HG03460 (cell line): ENCODE measurements at regions not wholly inside any gene's neighbourhood (a gene's known extent, or its start where the extent isn't known, plus 50 kb on each side); places are given as distances from the start of the nearest gene placed in this dataset.

Experiments
- ATAC-seq: cut with Tn5 transposase; IDR thresholded peaks from one replicate; pipeline ENCODE4 v1.9.1; 2021; ENCODE audit not compliant: unreplicated experiment

DNA sequence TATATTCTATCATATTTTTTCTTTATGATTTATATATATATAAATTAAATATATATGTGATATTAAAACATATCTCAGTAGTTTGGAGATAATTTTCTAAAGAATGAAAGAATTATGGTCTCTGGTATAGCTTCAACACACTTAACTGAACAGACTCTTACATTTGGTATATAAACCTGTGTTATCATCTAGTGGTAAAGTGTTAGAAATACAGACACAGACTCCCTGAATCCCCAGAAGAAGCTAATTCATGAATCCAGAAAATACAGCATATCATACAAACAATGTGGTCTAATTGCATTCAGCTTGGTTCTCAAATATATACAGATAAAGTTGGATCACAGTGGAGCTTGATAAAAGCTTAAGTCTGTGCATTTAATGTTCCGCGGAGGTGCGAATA is 1100.4 kb downstream of the ROBO2 start:
- ATAC-seq: no peak

DNA sequence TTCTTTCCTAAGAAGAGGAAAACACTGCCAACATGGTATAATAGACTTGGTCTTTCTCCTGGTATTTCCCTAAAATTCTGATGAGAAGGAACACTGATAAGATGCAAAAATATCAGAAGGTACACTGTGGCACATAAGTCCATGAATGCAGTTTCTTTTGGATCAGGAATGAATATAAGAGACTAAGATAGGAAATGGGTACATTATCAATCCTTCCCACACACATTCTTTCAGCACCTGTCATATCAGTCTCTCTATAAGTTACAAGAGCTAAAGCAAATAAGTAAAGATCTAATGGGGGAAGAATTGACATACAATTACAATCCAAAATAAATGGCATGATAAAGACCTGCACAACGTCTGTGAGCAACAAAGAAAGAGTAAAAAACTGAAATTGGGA is 1101.0 kb downstream of the ROBO2 start:
- no peak for ATAC-seq

DNA sequence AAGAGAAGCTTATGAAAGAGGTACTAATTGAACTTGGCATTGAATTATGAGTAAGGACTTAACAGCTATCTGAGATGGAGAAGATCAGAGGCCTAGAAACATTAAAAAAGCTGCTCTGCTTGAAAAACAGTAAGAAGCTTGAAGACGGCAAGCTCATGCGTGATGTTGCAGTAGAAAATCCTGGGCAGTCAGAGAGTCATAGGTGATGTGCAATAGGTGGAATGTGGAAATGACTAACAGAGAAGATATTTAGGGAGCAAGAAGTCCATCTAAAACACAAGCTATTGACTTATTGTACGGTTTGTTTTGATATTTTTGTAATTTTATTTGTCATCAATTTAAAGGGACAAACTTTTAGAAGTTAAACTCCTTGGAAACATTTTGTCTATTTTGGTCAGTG is 1101.4 kb downstream of the ROBO2 start:
- ATAC-seq: no peak

DNA sequence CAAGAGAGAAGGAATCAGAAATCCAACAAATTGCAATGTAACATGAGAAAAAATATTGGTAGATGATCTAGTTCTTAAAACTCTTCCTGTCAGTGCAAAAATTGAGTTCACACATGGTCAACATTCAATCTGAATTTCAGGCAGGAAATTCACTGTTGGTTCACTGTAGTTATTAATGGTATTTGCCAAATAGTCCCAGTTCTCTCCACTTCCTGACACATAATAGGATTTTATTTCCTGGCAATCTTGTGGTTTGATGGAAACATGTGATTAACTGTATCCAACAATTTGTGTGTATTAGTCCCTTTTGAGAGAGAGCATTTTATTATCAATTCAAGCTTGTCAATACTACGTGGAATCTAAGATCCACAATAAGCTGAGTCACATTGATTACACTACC is 1103.1 kb downstream of the ROBO2 start:
- ATAC-seq: no peak

DNA sequence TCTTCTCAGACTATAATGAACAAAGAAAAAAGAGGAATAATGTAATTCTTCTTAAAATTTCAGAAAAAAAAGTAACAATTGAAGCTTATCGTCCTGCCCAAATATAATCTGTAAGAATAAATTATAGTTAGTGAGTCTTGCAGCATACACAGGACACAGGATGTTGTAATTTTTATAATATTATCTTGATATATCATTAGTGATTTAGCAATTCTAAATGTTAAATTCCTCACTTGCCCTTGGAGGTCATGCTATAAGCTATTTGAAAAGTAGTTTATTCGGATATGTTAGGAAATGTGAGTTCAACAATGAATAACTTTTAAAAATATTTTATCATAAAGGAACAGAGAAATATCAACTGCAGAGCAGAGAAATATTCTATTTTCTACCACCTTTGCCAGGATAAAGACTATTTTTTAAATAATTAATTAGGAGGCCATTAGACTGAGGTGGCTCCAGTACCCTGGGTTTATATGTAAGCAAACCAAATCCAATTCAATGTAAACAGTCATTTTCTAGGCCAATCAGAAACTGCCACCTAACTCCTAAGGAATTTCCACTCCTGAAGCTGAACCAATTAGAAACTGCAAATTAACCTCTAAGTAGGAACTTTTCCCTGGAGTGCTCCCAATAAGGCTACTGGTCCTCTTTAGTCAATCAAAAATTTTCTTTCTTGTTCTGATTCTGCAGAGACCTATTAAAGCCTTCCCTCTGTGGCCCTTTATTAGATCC is 1109.3 kb downstream of the ROBO2 start:
- no peak for ATAC-seq

DNA sequence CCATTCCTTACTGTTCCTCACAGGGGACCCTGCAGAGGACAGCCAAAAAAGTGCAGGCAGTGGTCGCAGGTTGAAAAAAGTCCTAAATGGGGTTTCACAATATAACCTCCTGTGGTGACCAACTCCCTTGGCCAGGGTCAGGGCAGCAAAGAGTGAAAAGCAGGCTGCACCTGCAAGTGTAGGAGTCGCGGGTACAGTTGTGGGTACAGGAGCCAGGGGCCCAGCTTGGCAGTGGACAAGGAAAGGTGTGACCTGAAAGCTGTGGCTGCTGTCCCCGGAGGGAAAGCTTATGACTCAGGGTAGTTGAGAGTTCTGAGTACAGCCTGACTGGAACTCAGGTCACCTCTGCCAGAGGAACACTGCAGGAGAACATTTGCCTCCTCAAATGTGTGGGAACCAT is 1114.1 kb downstream of the ROBO2 start:
- no peak for ATAC-seq

DNA sequence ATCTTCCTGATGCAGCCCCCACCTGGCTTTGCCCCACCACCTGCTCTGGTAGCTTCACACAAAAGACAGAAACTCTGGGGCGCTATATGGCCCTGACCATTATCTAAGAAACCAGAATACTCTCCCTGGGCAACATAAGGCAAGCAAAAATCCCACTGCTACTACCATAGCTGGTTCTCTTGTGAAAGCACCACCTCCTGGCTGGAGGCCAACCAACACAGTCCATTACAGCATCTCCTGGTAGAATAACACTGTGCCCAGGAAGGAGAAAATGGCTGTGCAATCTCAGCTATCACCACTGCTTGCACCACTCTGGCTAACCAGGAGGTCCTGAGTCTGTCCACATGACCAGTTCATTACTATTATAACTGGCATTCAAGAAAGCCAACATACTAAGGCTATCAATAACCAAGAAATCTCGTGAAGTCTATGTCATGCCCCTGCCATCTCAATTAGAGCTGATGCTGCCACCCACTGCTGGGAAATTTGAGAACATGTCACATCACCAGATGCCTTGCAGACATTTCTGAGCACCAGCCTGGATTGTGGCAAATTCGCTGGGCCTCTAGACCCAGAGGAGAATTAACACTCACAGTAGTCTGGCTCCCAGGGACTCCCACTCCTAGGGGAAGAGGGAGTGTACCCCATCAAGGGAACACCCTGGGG is 1114.8 kb downstream of the ROBO2 start:
- no peak for ATAC-seq

DNA sequence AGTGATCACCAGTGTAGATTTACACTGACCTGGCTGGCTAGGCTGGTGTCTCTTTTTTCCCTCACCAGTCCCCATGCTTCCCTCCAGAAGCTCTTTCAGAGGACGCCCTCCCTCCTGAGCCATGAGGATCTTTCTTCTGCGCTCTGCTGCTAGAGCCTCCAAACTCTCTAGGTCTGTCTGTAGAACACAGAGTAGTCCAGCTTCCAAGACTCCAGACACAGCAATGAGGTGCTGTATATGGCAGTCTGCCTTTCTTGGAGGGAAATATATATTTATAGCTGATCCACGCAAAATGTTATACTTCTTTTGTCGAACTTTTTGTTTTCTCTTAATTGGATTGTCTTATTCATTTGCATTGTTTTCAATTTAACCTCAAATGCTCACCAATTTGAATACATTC is 1121.8 kb downstream of the ROBO2 start:
- no peak for ATAC-seq

DNA sequence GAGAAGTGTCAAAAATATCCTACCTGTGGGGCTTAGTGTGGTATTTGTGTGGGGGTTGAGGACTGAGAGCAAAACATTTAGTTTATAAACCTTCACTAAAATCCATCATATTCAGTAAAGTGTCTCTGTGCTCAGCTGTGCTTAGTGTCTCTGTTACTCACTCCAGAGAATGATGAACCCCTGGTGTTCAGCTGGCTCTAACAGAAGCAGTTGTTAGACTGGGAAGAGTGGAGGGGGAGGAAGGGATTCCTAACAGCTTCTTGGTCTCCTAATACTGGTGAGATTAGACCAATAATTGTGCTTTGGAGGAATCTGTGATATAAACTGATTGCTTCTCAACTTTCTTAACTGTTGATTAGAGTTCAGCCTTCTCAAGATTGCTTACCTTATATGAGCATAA is 1123.5 kb downstream of the ROBO2 start:
- no peak for ATAC-seq

DNA sequence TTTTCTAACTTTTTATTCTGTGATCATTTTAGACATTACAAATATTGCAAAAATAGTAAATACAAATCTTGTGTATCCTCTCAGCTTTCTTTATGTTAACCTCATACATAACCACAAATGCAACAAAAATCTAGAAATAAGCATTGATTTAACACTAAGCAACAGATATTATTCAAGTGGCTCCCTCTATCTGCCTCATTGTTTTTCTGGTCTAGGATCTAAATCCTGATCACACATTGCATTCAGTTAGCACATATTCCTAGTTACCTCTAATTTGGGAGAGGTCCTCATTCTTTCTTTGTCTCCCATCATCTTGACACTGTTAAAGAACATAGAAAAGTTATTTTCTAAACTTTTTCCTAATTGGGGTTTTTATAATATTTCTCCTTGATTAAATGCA is 1126.0 kb downstream of the ROBO2 start:
- no peak for ATAC-seq

DNA sequence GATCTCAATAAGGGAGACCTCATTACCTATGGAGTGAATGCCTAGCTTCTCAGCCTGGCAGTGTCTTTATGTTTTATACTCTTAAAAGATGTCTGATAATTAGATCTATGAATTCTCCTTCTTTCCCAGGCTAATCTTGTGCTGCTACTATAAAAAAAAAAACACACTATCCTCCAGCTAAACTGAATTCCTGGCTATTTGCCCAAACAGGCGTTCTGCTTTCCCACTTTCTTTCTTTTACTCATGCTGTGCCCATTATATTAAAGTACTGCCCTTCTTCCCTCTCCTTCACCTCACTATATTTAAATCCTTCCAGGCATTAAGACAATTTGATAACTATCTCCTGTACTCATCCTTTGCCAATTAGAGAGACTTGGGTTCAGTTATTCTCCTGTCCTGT is 1134.9 kb downstream of the ROBO2 start:
- no peak for ATAC-seq

DNA sequence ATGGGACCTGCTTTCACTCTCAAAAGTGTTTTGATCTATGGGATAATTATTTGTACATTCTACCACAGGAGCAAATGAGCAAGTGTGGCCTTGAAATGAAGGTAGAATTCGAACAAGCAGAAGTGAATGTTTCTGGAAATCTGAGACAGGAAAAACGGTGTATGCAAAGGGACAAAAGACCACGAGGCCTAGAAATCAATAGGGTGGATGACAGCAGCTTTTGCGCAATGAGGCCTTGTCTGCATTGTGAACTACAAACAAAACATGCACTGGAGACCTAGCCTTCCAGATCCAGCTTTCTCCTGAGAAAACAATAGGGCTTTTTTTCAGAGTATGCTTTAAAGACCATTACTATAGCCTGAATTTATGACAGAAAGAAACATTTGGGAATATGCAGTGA is 1137.0 kb downstream of the ROBO2 start:
- ATAC-seq: no peak

DNA sequence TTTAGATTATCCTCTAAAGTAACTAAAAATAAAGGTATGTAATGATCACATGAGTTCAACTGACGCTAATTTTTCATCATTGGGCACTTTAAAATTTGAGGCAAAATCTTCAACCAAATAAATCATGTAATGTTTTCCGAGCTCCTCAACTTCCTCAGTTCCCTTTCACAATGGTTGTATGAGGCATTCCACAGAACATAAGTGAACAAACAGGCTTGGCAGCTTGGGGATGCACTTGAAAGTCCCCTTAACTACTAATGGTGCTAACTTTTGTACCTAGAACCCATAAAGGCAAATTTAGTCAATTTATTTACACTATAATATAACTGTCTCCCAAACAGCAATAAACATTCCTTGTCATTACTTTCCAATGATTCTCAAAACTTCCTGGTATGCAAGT is 1137.9 kb downstream of the ROBO2 start:
- ATAC-seq: no peak

DNA sequence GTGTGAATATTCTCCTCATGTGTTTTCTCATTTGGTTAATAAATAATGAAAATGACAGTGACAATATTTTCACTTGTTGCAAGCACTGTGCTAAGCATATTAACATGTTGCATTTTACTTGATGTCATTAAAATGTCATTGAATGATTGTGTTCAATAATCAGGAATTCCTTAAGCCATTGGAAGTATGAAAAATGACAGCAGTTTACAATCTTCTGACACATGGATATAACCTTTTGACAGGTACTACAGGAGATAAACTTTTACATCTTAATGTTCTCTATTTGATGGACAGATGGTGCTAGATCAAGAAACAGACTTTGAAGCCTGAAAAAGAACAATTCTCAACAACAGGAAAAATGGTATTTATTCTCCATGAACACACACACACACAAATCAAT is 1138.3 kb downstream of the ROBO2 start:
- ATAC-seq: no peak

DNA sequence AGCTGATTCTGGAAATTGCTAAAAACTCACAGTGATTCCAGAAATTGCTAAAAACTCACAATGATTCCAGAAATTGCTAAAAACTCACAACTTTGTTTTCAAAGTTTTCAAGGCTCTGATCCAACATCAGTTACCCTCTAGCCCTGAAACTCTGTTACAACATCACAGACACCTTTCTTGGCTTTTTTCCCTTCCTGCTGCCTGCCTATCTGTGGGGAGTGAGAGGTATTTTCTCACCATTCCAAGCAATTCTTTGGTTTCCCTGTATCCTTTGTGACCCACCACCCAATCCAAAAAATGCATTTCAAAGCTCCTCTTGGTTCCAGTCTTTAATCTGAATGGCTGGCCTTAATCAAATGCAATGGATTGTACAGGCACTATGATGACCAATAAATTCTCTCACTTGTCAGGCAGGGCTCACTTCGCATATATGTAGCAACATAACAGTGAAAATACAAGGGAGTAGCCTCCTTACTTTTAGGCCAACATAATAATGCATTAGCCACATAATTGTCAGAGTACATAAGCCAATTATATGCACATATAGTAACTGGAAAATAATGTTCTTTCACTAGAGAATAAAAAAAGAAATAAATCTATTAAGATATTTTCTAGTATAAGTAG is 1139.0 kb downstream of the ROBO2 start:
- no peak for ATAC-seq

DNA sequence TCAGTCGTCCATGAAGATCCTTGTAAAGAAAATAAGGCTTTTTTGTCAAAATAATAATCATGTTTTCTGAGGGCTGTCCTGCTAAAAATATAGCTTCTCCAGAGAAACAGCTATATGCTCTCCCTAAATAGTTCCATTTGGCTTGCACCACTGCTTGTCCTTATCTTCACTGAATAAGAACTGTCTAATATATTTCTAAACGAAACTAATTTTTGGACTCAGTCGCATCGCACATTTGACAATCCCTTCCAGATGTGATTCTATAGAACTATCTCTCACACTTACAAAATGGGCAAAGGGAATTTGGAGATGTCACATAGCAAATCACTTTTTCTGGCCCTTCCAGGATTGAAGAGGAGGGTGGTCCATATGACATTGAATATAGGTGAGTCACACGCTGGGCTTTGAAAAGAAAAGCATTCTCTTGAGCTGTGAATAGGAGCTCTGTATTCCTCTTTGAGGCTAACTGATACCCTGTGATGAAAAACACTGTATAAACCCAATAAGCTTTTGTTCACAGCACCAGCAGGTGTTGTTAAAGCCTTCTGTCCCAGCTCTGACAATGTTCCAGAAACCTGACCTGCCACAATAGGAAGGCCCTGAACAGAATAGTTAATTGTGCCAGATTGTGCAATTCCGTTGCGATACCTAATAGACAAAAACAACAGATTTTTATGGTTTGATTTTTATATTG is 1144.2 kb downstream of the ROBO2 start:
- no peak for ATAC-seq

DNA sequence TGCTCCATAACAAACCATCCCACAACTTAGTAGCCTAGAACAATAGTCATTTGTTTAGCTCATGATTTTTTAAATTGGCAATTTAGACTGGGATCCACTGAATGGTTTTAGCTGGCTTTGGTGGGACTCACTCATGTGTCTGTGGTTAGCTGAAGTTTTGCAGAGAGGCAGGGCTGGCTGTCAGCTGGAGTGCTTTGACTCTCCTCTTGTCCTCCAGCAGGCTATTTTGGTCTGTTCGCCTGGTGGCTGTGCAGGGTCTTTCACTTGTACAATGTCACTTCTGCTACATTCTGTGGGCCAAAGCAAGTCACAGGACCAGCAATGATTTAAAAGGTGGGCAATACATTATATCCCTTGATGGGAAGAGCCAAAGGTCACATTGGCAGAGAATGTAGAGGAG is 1146.5 kb downstream of the ROBO2 start:
- ATAC-seq: no peak

DNA sequence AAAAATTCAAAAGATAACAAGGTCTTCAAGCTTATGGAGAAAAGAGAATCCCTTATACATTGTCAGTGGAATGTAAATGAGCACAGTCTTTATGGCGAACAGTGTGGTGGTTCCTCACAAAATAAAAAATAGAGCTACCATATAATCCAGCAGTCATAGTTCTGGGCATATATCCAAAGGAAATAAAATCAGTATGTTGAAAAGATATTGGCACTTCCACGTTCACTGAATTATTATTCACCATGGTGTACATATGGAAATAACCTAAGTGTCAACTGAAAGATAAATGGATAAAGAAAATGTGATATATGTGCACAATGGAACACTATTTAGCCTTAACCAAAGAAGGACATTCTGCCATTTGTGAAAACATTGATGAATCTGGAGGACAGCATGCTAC is 1161.2 kb downstream of the ROBO2 start:
- ATAC-seq: no peak

DNA sequence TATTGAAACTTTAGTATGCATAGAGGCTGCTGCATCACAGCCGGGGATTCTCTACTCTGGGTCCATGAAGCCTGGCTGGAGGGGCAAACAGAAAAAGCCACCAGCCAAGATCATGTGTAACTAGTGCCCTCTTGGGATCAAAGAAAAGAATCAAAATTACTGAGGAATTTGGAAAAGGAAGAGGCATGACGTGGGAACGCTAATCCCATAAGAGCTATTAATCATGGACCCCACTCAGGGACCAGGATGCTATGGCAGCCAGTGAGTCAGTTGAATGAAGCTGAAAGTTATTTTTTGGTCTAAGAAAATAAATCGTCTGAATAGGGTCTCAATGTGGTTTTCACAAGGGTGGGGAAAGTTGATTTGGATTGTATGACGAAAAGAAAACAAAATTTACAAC is 1165.1 kb downstream of the ROBO2 start:
- no peak for ATAC-seq

DNA sequence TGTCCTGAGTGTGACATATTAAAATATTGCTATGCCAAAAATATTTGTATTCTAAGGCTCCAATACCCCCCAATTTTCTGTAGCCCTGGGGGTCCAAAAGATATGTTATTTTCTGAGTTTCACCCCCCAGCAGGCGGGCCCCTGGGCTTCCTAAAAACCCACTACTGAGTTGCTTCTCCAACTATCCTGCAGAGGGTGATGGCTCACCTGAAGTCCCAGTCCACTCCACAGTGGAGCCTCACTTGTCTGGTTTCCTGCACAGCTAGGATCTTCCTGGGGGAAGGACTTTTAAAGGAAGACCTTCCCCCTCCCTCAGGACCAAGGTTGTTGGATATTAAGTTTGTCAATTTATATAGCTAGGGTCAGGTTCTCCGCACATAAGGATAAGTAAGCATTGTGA is 1181.4 kb downstream of the ROBO2 start:
- no peak for ATAC-seq

DNA sequence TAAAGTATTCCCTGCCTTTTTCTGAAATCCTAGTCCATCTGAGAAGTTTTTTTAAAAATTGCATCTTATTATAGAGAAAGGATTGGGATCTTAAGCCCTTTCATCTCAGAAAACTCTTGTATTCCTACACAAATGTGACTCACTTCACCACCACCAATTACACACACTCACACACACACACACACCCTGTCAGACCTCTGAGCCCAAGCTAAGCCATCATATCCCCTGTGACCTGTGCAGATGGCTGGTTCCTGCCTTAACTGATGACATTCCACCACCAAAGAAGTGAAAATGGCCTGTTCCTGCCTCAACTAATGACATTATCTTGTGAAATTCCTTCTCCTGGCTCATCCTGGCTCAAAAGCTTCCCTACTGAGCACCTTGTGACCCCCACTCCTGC is 1181.9 kb downstream of the ROBO2 start:
- ATAC-seq: no peak

DNA sequence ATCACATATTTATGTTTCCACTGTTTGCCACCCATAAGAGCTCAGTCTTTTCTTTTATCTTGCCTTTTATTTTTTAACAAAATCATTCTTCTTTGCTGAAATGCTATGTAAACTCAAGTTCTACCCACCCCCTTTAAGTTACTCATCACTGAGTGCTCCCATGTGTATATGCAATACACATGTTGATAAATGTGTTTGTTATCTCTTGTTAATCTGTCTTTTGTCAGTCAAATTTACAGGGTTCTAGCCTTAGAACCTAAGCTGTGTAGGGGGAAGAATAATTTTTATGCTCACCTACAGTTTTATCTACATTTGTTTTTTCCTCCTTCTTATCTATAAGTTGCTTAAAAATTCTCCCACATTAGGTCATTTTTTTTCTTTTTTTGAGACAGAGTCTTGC is 1195.9 kb downstream of the ROBO2 start:
- ATAC-seq: no peak
